Femur (tissue), 1 donor: ENCODE measurements at regions not wholly inside any gene's neighbourhood (a gene's known extent, or its start where the extent isn't known, plus 50 kb on each side); places are given as distances from the start of the nearest gene placed in this dataset.

ENCODE experiments used
- DNase-seq: peaks from one replicate; pipeline ENCODE4 v3.0.0-alpha.2; 2017

- no peak for DNase-seq
Observed at GRCh38 chr17:63349478-63350000, 96.6 kb downstream of the CYB561 start.

GRCh38 chr17:63350364-63350763 lies 95.7 kb downstream of the CYB561 start:
- DNase-seq = no peak

GRCh38 chr17:63354256-63354655 lies 91.8 kb downstream of the CYB561 start:
- no peak for DNase-seq

GRCh38 chr17:63356337-63356757 lies 89.8 kb downstream of the CYB561 start:
- no peak for DNase-seq

- DNase-seq = no peak
Observed at GRCh38 chr17:63358111-63358839, 87.8 kb downstream of the CYB561 start.

- no peak for DNase-seq
Observed at GRCh38 chr17:63358956-63359355, 87.2 kb downstream of the CYB561 start.

GRCh38 chr17:63361182-63361581 lies 84.9 kb downstream of the CYB561 start:
- no peak for DNase-seq

GRCh38 chr17:63362115-63362514 lies 84.0 kb downstream of the CYB561 start:
- DNase-seq = no peak

GRCh38 chr17:63364387-63364786 lies 81.7 kb downstream of the CYB561 start:
- DNase-seq = no peak

- no peak for DNase-seq
Observed at GRCh38 chr17:63364944-63365343, 81.2 kb downstream of the CYB561 start.

GRCh38 chr17:63365366-63366240 lies 80.5 kb downstream of the CYB561 start:
- no peak for DNase-seq

- no peak for DNase-seq
Observed at GRCh38 chr17:63366241-63366566, 79.9 kb downstream of the CYB561 start.

GRCh38 chr17:63369233-63369632 lies 76.9 kb downstream of the CYB561 start:
- no peak for DNase-seq

- no peak for DNase-seq
Observed at GRCh38 chr17:63370696-63371095, 75.4 kb downstream of the CYB561 start.

GRCh38 chr17:63376949-63377348 lies 69.2 kb downstream of the CYB561 start:
- no peak for DNase-seq

- no peak for DNase-seq
Observed at GRCh38 chr17:63378411-63379375, 67.4 kb downstream of the CYB561 start.

GRCh38 chr17:63379636-63380035 lies 66.5 kb downstream of the CYB561 start:
- DNase-seq = no peak

- DNase-seq = no peak
Observed at GRCh38 chr17:63381101-63381729, 64.9 kb downstream of the CYB561 start.

GRCh38 chr17:63382136-63382535 lies 64.0 kb downstream of the CYB561 start:
- DNase-seq = no peak
